Stomach (tissue), 4 donors: ENCODE measurements at regions not wholly inside any gene's neighbourhood (a gene's known extent, or its start where the extent isn't known, plus 50 kb on each side); places are given as distances from the start of the nearest gene placed in this dataset.

Source experiments
- EP300 ChIP-seq: sonication (generic); formaldehyde crosslinking; IDR thresholded peaks from one replicate; pipeline ENCODE4 v1.6.1; 2017; ENCODE audit warnings: antibody characterized with exemption
- POLR2A ChIP-seq, 4 donors: fragments of 450-650 bp; IDR thresholded peaks; one replicate each; pipeline ENCODE4 v1.6.1; 2016; ENCODE audit warnings: antibody characterized with exemption in 4 of 4, control low read depth in 2 of 4, mild to moderate bottlenecking in 1 of 4, moderate library complexity in 1 of 4
- POLR2AphosphoS5 ChIP-seq, 3 donors: sonication (generic); formaldehyde crosslinking; IDR thresholded peaks; one replicate each; pipeline ENCODE4 v1.6.1; 2016; ENCODE audit warnings: antibody characterized with exemption in 3 of 3
- TF ChIP-seq, protein P1 (sequence below), 7 experiments: fragments of 450-650 bp in 4 of 7; fragments of 200-600 bp in 3 of 7; sonication (generic) in 3 of 7; IDR thresholded peaks; one replicate each; pipeline ENCODE4 v1.5.1; 2016 to 2019; ENCODE audit warnings: antibody characterized with exemption in 7 of 7, control low read depth in 2 of 7, mild to moderate bottlenecking in 1 of 7

DNA sequence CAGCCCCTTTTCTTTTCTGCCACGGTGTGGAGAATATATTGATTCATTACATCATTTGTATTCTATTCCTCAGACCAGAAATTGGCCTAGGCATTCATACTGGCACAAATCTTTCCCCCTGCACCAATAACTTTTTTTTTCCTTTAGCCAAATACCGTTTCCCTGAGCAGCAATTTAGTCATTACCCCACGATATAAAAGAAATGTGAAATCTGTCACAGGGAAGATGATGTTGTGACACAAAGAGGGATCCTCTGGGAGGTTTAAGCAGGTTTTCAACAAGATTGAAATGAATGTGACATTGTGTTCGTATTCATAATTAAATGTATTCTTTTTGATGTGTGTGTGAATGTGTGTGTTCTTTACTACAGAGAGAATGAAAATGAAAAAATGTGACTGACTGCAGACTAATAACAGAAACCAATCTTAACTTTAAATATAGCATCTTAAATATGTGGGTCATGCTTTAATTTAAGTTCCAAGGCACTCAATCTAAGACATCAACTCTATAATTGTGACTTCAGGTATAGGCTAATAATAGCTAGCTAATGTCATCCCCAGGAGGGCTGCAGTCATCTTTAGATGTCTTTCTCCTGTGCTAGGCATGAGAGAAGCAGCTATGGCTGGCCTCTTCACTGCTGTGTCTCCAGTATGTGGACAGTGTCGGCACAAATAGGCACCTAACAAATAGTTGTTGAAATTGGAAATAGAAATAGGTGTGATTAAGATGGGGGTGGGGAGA, 177.7 kb downstream of the BTBD3 start:
- TF ChIP-seq, protein P1, sequence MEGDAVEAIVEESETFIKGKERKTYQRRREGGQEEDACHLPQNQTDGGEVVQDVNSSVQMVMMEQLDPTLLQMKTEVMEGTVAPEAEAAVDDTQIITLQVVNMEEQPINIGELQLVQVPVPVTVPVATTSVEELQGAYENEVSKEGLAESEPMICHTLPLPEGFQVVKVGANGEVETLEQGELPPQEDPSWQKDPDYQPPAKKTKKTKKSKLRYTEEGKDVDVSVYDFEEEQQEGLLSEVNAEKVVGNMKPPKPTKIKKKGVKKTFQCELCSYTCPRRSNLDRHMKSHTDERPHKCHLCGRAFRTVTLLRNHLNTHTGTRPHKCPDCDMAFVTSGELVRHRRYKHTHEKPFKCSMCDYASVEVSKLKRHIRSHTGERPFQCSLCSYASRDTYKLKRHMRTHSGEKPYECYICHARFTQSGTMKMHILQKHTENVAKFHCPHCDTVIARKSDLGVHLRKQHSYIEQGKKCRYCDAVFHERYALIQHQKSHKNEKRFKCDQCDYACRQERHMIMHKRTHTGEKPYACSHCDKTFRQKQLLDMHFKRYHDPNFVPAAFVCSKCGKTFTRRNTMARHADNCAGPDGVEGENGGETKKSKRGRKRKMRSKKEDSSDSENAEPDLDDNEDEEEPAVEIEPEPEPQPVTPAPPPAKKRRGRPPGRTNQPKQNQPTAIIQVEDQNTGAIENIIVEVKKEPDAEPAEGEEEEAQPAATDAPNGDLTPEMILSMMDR (IDR thresholded peaks at IDR 0.05): no peak
- TF ChIP-seq POLR2A (IDR thresholded peaks at IDR 0.05): no peak
- TF ChIP-seq POLR2AphosphoS5 (IDR thresholded peaks at IDR 0.05): no peak
- TF ChIP-seq EP300: no peak
